WI38 (cell line): ENCODE measurements at regions not wholly inside any gene's neighbourhood (a gene's known extent, or its start where the extent isn't known, plus 50 kb on each side); places are given as distances from the start of the nearest gene placed in this dataset.

Source experiments
- H3K4me3 ChIP-seq: 2 replicates; pipeline ENCODE4 v1.5.1; 2011; ENCODE audit warnings: low read depth, mild to moderate bottlenecking, control low read depth, low read length
- CTCF ChIP-seq: IDR thresholded peaks from 2 replicates; pipeline ENCODE4 v1.5.1; 2012; ENCODE audit warnings: low read depth, mild to moderate bottlenecking, control low read depth, low read length

GRCh38 chr5:166823360-166823759 is 1468.1 kb upstream of the WWC1 start:
- no peak for TF ChIP-seq CTCF
- no peak overlapping the region for H3K4me3 ChIP-seq

DNA sequence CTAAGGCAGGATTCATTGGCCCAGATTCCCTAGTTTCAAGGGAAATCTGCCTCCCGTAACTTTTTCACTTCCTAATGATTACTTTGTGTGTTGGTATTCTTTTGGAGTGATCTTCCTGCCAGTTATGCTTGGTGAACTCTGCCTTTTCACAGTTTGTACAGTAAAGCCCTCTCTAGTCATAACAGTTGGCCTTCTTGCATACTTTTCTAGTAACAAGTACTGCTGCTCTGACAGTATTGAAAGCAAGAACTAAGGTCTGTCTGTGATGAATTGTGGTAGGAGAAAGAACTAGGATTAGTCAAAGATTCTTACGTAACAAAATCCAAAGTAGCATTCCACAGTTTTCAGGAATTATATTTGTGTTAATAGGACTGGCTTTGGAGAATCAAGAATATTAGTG is 1457.2 kb upstream of the WWC1 start:
- no peak overlapping the region for H3K4me3 ChIP-seq

DNA sequence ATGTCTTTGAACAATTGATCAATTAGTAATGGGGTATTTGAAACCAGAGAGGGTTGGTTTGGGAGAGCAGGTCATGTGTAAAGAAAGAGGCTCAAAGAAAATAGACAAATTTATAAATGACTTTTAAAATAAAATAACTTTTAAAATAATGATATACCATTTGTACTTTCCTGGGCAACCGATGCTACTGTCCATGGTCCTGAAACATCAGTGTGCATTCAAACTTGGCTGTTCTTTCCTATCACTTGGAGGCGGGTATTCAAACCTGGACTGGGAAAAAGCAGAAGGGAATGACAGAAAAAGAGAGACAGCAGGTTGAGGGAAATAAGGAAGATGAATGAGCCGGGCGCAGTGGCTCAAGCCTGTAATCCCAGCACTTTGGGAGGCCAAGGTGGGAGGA is 1446.4 kb upstream of the WWC1 start:
- no peak for TF ChIP-seq CTCF
- no peak overlapping the region for H3K4me3 ChIP-seq

More for the DNA sequence above, 1457.2 kb upstream of the WWC1 start:
- TF ChIP-seq CTCF, result no peak

DNA sequence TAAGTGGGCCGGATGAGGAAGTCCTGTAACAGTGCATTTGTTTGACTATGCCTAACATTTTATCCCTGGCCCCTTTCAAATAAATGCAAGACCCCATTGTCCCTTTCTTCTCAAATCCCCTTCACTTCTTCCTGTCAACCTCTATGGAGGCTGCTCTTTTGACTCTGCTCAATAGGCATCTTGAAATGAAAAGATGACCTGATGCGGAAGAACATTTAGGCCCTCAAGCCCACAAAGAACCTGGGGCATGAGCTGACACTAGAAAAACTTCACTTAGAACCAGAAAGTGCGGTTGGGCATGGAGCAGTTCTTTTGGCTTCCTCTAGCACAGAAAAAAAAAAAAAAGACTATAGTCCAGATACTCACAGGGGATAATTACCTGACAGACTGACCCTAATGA is 1434.7 kb upstream of the WWC1 start:
- no peak for TF ChIP-seq CTCF

DNA sequence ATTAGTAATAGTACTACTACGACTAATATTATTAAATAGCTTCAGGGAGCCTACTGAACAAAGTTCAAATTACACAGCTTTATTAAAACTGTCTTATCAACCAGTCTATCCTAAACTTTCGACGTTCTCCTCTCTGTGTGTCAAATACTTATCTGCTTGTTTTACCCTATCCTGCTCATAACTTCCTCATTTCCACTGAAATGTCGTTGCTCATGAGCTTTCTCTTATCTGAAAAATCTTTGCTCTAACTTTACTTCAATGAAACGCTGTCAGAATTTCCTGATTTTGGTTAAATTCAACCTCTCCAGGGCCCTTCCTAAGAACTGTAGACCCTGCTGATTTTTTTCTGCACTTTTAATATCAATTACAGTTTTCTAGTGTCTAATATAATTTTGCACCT is 1431.0 kb upstream of the WWC1 start:
- TF ChIP-seq CTCF, result no peak
- no peak overlapping the region for H3K4me3 ChIP-seq

More for the DNA sequence above, 1434.7 kb upstream of the WWC1 start:
- no peak overlapping the region for H3K4me3 ChIP-seq

DNA sequence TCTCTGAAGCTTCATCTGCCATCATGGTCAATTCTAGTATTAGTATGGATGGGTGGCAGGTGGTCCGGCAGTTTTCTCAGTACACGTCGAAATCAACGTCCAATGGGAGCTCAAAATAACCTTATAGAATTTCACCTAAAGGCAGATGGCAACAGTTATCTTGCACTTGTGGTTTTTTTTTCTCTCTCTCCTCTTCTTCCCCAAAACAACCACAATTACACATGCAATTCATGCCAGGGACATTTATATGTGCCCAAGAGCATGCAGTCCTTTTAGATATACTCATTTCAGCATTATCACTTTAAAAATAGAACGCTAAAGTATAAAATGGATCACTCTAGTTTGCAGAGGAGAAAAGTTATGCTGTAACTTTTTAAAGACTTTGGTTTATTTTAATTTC is 1428.9 kb upstream of the WWC1 start:
- H3K4me3 ChIP-seq, result no peak overlapping the region
- no peak for TF ChIP-seq CTCF

DNA sequence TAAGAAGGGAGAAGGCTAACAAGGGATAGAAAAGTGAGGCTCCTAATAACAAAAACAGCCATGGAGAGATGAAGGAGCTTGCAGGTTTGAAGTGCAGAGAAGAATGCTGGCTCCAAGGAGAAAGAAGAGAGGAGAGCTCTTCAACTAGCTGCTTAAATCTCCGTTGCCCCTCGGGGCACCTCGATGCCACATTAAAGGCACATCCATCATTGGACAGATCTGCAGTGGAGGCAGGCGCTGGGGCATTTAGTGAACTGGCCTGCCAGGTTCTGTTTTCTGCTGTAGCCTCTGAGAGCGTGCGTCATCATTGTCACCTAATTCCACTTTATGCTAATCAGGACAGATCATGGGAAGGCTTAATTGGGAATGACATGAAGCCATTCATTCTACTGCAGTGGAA is 1426.2 kb upstream of the WWC1 start:
- H3K4me3 ChIP-seq, result no peak overlapping the region
- TF ChIP-seq CTCF, result no peak

- no peak for TF ChIP-seq CTCF
- no peak overlapping the region for H3K4me3 ChIP-seq
Measured at GRCh38 chr5:166880456-166880855, 1411.0 kb upstream of the WWC1 start.
